ENCODE measurements at regions not wholly inside any gene's neighbourhood (a gene's known extent, or its start where the extent isn't known, plus 50 kb on each side); places are given as distances from the start of the nearest gene placed in this dataset.

GRCh38 chr9:25850803-25851202, 172.6 kb upstream of the TUSC1 start:
- no peak for TF ChIP-seq CTCF (IDR thresholded peaks at IDR 0.05; ENCODE audit: insufficient read depth, low read depth, low read length)
- TF ChIP-seq EZH2 (IDR thresholded peaks at IDR 0.05; ENCODE audit: insufficient read depth, low read length) = no peak
